ENCODE measurements at regions not wholly inside any gene's neighbourhood (a gene's known extent, or its start where the extent isn't known, plus 50 kb on each side); places are given as distances from the start of the nearest gene placed in this dataset.

- no peak for DNase-seq
These were observed 54.5 kb upstream of the C3orf80 start for GRCh38 chr3:160170409-160171370.

GRCh38 chr3:160171813-160172212 lies 53.4 kb upstream of the C3orf80 start:
- DNase-seq, result no peak

GRCh38 chr3:160174621-160175020 lies 50.6 kb upstream of the C3orf80 start:
- DNase-seq, result no peak

Data from COR-L47 (cell line).